Lung (tissue), 11 donors: ENCODE measurements at regions not wholly inside any gene's neighbourhood (a gene's known extent, or its start where the extent isn't known, plus 50 kb on each side); places are given as distances from the start of the nearest gene placed in this dataset.
A peak's percentile ranks its signal among the peaks of the same experiment; 100 is the strongest.

Experiments
- ATAC-seq: fragments of 200-7000 bp; cut with Tn5 transposase; one replicate; pipeline ENCODE4 v1.9.1; 2020; ENCODE audit warnings: moderate number of reproducible peaks; ENCODE audit not compliant: insufficient read depth, low FRiP score
- DNase-seq, 3 donors: peaks; one replicate each; pipeline ENCODE4 v3.0.0-alpha.2; 2013 to 2017
- H3K27ac ChIP-seq, 2 donors: one replicate each; pipeline ENCODE4 v1.5.1; 2013; ENCODE audit warnings: mild to moderate bottlenecking in 2 of 2, moderate library complexity in 2 of 2, control low read depth in 1 of 2, inconsistent platforms in 1 of 2, low read depth in 1 of 2, low read length in 1 of 2
- H3K27me3 ChIP-seq, 3 donors: one replicate each; pipeline ENCODE4 v1.5.1; 2013; ENCODE audit warnings: low read length in 2 of 3; ENCODE audit not compliant: control insufficient read depth in 3 of 3, insufficient read depth in 3 of 3
- H3K36me3 ChIP-seq, 4 donors: one replicate each; pipeline ENCODE4 v1.5.1; 2013; ENCODE audit warnings: low read length in 4 of 4, mild to moderate bottlenecking in 1 of 4, moderate library complexity in 1 of 4; ENCODE audit not compliant: control insufficient read depth in 4 of 4, insufficient read depth in 4 of 4
- H3K4me1 ChIP-seq, 5 donors: one replicate each; pipeline ENCODE4 v1.5.1; 2013; ENCODE audit warnings: low read length in 5 of 5, mild to moderate bottlenecking in 2 of 5, moderate library complexity in 1 of 5; ENCODE audit not compliant: control insufficient read depth in 5 of 5, insufficient read depth in 5 of 5
- H3K4me3 ChIP-seq: one replicate; pipeline ENCODE4 v1.5.1; 2013; ENCODE audit warnings: mild to moderate bottlenecking, control low read depth, moderate library complexity
- H3K9ac ChIP-seq, 2 donors: one replicate each; pipeline ENCODE4 v1.5.1; 2013; ENCODE audit warnings: low read length in 2 of 2, control low read depth in 1 of 2; ENCODE audit not compliant: insufficient read depth in 1 of 2
- H3K9me3 ChIP-seq, 4 donors: one replicate each; pipeline ENCODE4 v1.5.1; 2013; ENCODE audit warnings: low read length in 3 of 4, mild to moderate bottlenecking in 1 of 4, moderate library complexity in 1 of 4; ENCODE audit not compliant: control insufficient read depth in 4 of 4, insufficient read depth in 3 of 4
- CTCF ChIP-seq: IDR thresholded peaks from 2 replicates; pipeline ENCODE4 v1.5.1; 2012; ENCODE audit warnings: mild to moderate bottlenecking; ENCODE audit errors: control extremely low read depth, extremely low read depth
- WGBS, 2 donors: extraction: QIAGEN DNeasy Blood & Tissue Kit; methylation state at CpG; one replicate each; pipeline ENCODE4 v1.1.7; 2013; 5-methylcytosine and 5-hydroxymethylcytosine counted together
- donor health status: control.
- donor health status: control.
- donor health status: Bipolar disorder and iron deficiency.
- donor health status: healthy.
- donor health status: DM: yes; HTN: yes; CAD: no.

GRCh38 chr1:34538481-34538880, 216.4 kb upstream of the GJB5 start:
- no peak overlapping the region for H3K9ac ChIP-seq
- H3K4me1 ChIP-seq = no peaks in the 10 kb centered on the region
- no peak for TF ChIP-seq CTCF
- H3K27me3 ChIP-seq = peaks cover 0 to 3% (median 0%) of the 10 kb centered on the region in 3 donors
- peaks cover 0 to 2% (median 0%) of the 10 kb centered on the region in 4 donors for H3K9me3 ChIP-seq
- no peak for ATAC-seq
- H3K27ac ChIP-seq = no peak overlapping the region
- DNase-seq = no peak
- H3K4me3 ChIP-seq = no peak overlapping the region
- no peaks in the 10 kb centered on the region for H3K36me3 ChIP-seq

GRCh38 chr1:34547046-34547674, 207.7 kb upstream of the GJB5 start:
- DNase-seq = peak in 2 of 3 donors; percentile 0 to 4
- H3K27ac ChIP-seq = no peak overlapping the region
- peaks cover 0 to 2% (median 0%) of the 10 kb centered on the region in 3 donors for H3K27me3 ChIP-seq
- H3K9me3 ChIP-seq = peaks cover 0 to 7% (median 0%) of the 10 kb centered on the region in 4 donors
- H3K4me3 ChIP-seq = no peak overlapping the region
- H3K36me3 ChIP-seq = no peaks in the 10 kb centered on the region
- WGBS, 2 donors = 41 to 43% methylated on average over 3 of the region's 3 CpGs
- no peak overlapping the region for H3K9ac ChIP-seq
- ATAC-seq = no peak
- no peak for TF ChIP-seq CTCF
- H3K4me1 ChIP-seq = no peaks in the 10 kb centered on the region

- TF ChIP-seq CTCF = no peak
- Histone ChIP-seq H3K9ac (no peak overlapping the region), H3K4me1 (no peaks in the 10 kb centered on the region), H3K9me3 (peaks cover 0 to 7% (median 0%) of the 10 kb centered on the region in 4 donors), H3K36me3 (no peaks in the 10 kb centered on the region), H3K27ac (no peak overlapping the region), H3K4me3 (no peak overlapping the region), H3K27me3 (peaks cover 0 to 2% (median 0%) of the 10 kb centered on the region in 3 donors)
- ATAC-seq (no peak), DNase-seq (peak in 1 of 3 donors; percentile 0)
- 28 to 32% methylated on average over 5 of the region's 5 CpGs for WGBS, 2 donors
These were observed 205.6 kb upstream of the GJB5 start for GRCh38 chr1:34549199-34549598.

GRCh38 chr1:34578306-34578705, 176.5 kb upstream of the GJB5 start:
- H3K27me3 ChIP-seq = no peaks in the 10 kb centered on the region
- peaks cover 0 to 3% (median 0%) of the 10 kb centered on the region in 4 donors for H3K9me3 ChIP-seq
- no peak overlapping the region for H3K27ac ChIP-seq
- no peak overlapping the region for H3K9ac ChIP-seq
- no peak for DNase-seq
- 76 to 96% methylated on average over 3 of the region's 3 CpGs for WGBS, 2 donors
- no peak overlapping the region for H3K4me3 ChIP-seq
- H3K36me3 ChIP-seq = no peaks in the 10 kb centered on the region
- no peak for ATAC-seq
- TF ChIP-seq CTCF = no peak
- H3K4me1 ChIP-seq = no peaks in the 10 kb centered on the region
